ENCODE measurements at regions not wholly inside any gene's neighbourhood (a gene's known extent, or its start where the extent isn't known, plus 50 kb on each side); places are given as distances from the start of the nearest gene placed in this dataset.
"Not testable (repeated sequence)": the region's sequence is repeated elsewhere in the genome, so short reads cannot be mapped to it uniquely, and the experiment has no call there.

GRCh38 chr11:14587258-14587657 lies 56.3 kb upstream of the PDE3B start:
- DNase-seq = no peak
- no peaks in the 10 kb centered on the region for H3K36me3 ChIP-seq
- no peaks in the 10 kb centered on the region for H3K27me3 ChIP-seq
- intact Hi-C loops (cut with DNase I) = no loop called here
- no peak overlapping the region for H3K27ac ChIP-seq
- H3K4me3 ChIP-seq = no peak overlapping the region
- WGBS, 2 donors = 52 to 57% methylated on average over 2 of the region's 2 CpGs
- H3K4me1 ChIP-seq = no peaks in the 10 kb centered on the region
- TF ChIP-seq POLR2A (IDR thresholded peaks at IDR 0.05) (no peak), CTCF (IDR thresholded peaks at IDR 0.05) (no peak)
- H3K9me3 ChIP-seq = no peaks in the 10 kb centered on the region

GRCh38 chr11:14588681-14589080 lies 54.9 kb upstream of the PDE3B start:
- no peaks in the 10 kb centered on the region for H3K4me1 ChIP-seq
- no peak overlapping the region for H3K4me3 ChIP-seq
- H3K27ac ChIP-seq = no peak overlapping the region
- no peak for DNase-seq
- no peaks in the 10 kb centered on the region for H3K36me3 ChIP-seq
- intact Hi-C loops (cut with DNase I) = no loop called here
- TF ChIP-seq CTCF (IDR thresholded peaks at IDR 0.05) (no peak), POLR2A (IDR thresholded peaks at IDR 0.05) (no peak)
- no peaks in the 10 kb centered on the region for H3K9me3 ChIP-seq
- WGBS, 2 donors = 80 to 81% methylated on average over 2 of the region's 2 CpGs
- no peaks in the 10 kb centered on the region for H3K27me3 ChIP-seq

GRCh38 chr11:14589421-14589820 lies 54.2 kb upstream of the PDE3B start:
- Histone ChIP-seq H3K36me3 (no peaks in the 10 kb centered on the region), H3K27ac (no peak overlapping the region), H3K27me3 (no peaks in the 10 kb centered on the region), H3K4me1 (no peaks in the 10 kb centered on the region), H3K4me3 (no peak overlapping the region), H3K9me3 (no peaks in the 10 kb centered on the region)
- 80 to 90% methylated on average over 2 of the region's 2 CpGs for WGBS, 2 donors
- TF ChIP-seq POLR2A (IDR thresholded peaks at IDR 0.05) (no peak), CTCF (IDR thresholded peaks at IDR 0.05) (no peak)
- intact Hi-C loops (cut with DNase I) = no loop called here
- DNase-seq = no peak

GRCh38 chr11:14591046-14591445 lies 52.6 kb upstream of the PDE3B start:
- H3K27ac ChIP-seq; DNase-seq; H3K9me3 ChIP-seq; H3K4me1 ChIP-seq; H3K36me3 ChIP-seq; intact Hi-C loops (cut with DNase I); H3K27me3 ChIP-seq; H3K4me3 ChIP-seq: not testable (repeated sequence)
- 100% methylated on average over 1 of the region's 19 CpGs; no CpG with 5 or more reads in 1 of the 2 donors for WGBS, 2 donors

- H3K27me3 ChIP-seq = no peaks in the 10 kb centered on the region
- TF ChIP-seq POLR2A (IDR thresholded peaks at IDR 0.05) (no peak), CTCF (IDR thresholded peaks at IDR 0.05) (no peak)
- no peaks in the 10 kb centered on the region for H3K4me1 ChIP-seq
- no peaks in the 10 kb centered on the region for H3K9me3 ChIP-seq
- H3K27ac ChIP-seq = no peak overlapping the region
- DNase-seq = no peak
- 74 to 75% methylated on average over 2 of the region's 2 CpGs for WGBS, 2 donors
- H3K4me3 ChIP-seq = no peak overlapping the region
- no peaks in the 10 kb centered on the region for H3K36me3 ChIP-seq
- intact Hi-C loops (cut with DNase I) = no loop called here
Measured at GRCh38 chr11:14593671-14594070, 49.9 kb upstream of the PDE3B start.
